ENCODE measurements at regions not wholly inside any gene's neighbourhood (a gene's known extent, or its start where the extent isn't known, plus 50 kb on each side); places are given as distances from the start of the nearest gene placed in this dataset.

DNA sequence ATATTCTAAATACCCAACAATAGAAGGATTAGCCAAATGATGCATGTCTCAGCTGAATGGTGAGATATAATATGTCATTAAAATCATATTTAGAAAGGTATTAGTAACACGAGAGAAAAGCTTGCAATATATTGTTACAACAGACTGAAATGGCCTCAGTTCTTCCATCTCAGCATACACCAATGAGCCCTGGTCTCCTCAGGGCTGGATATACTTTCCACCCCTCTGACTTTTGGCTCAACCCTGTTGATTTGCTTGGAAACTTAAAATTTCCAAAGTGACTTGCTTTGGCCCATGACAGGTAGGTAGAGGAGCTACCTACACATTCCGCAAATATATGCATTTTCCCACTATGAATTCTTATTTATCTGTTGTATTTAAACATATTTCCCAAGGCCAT, 908.1 kb upstream of the TMEM132C start:
- no peak for TF ChIP-seq CTCF (IDR thresholded peaks at IDR 0.05; ENCODE audit: borderline replicate concordance, insufficient read depth, low read depth, low read length)
- no peak overlapping the region for H3K4me3 ChIP-seq (ENCODE audit: low read depth, low read length)

- TF ChIP-seq CTCF (IDR thresholded peaks at IDR 0.05; ENCODE audit: borderline replicate concordance, insufficient read depth, low read depth, low read length): no peak
- H3K4me3 ChIP-seq (ENCODE audit: low read depth, low read length): no peak overlapping the region
These were observed 906.4 kb upstream of the TMEM132C start for GRCh38 chr12:127360580-127360979.

DNA sequence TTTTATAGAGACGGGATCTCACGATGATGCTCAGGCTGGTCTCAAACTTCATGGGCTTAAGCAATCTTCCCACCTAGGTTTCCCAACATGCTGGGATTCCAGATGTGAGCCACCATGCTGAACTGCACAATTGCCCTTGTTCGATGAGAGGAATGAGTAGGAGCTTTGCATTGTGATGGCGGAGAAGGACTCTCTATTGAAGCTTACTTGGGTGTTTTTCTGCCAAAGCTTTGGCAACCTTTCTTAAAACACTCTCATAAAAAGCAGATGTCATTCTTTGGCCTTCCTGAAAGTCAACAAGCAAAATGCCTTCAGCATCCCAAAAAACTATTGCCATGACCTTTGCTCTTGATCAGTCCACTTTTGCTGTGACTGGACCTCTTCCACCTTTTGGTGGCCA, 904.8 kb upstream of the TMEM132C start:
- TF ChIP-seq CTCF (IDR thresholded peaks at IDR 0.05; ENCODE audit: borderline replicate concordance, insufficient read depth, low read depth, low read length): no peak
- H3K4me3 ChIP-seq (ENCODE audit: low read depth, low read length): no peak overlapping the region

- no peak for TF ChIP-seq CTCF (IDR thresholded peaks at IDR 0.05; ENCODE audit: borderline replicate concordance, insufficient read depth, low read depth, low read length)
- H3K4me3 ChIP-seq (ENCODE audit: low read depth, low read length): no peak overlapping the region
These were observed 903.6 kb upstream of the TMEM132C start for GRCh38 chr12:127363392-127363791.

- TF ChIP-seq CTCF (IDR thresholded peaks at IDR 0.05; ENCODE audit: borderline replicate concordance, insufficient read depth, low read depth, low read length): no peak
- H3K4me3 ChIP-seq (ENCODE audit: low read depth, low read length): no peak overlapping the region
These were observed 893.4 kb upstream of the TMEM132C start for GRCh38 chr12:127373559-127373958.

DNA sequence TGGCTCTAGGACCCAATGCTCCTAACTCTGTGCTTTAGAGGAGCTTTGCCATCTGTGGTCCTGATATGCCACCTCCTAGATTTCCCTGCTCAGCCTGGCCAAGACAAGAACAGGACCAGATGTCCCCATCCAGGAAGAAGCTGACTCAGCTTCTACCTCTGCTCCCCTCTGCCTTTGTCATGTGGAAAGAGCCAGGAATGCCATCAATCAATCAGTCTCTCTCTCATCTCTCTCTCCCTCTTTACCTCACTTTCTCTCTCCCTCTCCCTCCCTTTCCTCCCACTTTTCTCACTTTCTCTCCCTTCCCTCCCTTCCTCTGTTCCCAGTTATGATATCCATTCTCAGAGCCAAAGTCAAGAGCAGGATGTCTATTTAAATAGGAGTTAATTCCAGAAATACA, 892.5 kb upstream of the TMEM132C start:
- TF ChIP-seq CTCF (IDR thresholded peaks at IDR 0.05; ENCODE audit: borderline replicate concordance, insufficient read depth, low read depth, low read length): no peak
- no peak overlapping the region for H3K4me3 ChIP-seq (ENCODE audit: low read depth, low read length)

DNA sequence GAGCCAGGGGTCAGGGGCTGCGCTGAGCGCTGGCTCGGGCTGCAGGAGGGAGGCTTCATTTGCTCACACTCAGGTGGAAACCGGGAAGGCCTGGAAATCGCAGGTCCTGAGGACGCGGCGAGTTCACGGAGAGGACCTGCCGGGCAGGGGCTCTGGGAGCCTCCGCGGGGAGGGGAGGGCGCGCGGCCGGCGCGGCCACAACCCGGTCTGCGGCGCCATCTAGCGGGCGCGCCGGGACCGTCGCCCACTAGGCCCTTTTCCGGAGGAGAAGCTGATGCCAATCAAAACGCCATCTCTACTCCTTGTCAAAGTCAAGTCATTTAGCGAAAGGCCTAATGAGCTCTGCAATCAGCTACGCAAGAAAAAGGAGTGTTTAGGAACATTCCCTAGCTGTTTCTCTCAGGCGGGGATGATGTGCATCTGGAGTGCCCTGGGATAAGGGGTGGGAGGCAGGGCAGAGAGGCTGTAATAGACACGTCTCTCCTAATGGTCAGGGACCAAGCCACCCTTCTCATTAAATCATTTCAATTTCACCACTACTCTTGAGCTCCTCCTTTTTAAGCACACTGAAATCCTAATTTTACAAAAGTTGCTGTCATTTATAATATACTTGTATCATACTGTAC, 885.8 kb upstream of the TMEM132C start:
- no peak overlapping the region for H3K4me3 ChIP-seq (ENCODE audit: low read depth, low read length)
- peak; percentile 85 for TF ChIP-seq CTCF (IDR thresholded peaks at IDR 0.05; ENCODE audit: borderline replicate concordance, insufficient read depth, low read depth, low read length)

All from GM12875 (cell line).